ENCODE measurements at regions not wholly inside any gene's neighbourhood (a gene's known extent, or its start where the extent isn't known, plus 50 kb on each side); places are given as distances from the start of the nearest gene placed in this dataset.

GRCh38 chr10:47113907-47114500, 186.0 kb upstream of the GDF10 start:
- no peak for TF ChIP-seq CTCF (conservative IDR thresholded peaks at IDR 0.05; ENCODE audit: low read depth, low read length)
- no peak for TF ChIP-seq EZH2 (IDR thresholded peaks at IDR 0.05; ENCODE audit: low read length, unreplicated experiment)
